ENCODE measurements at regions not wholly inside any gene's neighbourhood (a gene's known extent, or its start where the extent isn't known, plus 50 kb on each side); places are given as distances from the start of the nearest gene placed in this dataset.

- Mint-ChIP-seq H3K27me3 (no peaks in the 10 kb centered on the region), H3K4me3 (no peak overlapping the region), H3K9me3 (peaks cover 2% of the 10 kb centered on the region), H3K4me1 (ENCODE audit: low read depth) (no peaks in the 10 kb centered on the region), H3K36me3 (ENCODE audit: low read depth) (no peaks in the 10 kb centered on the region), H3K27ac (no peak overlapping the region)
- POLR2A ChIA-PET: no interaction called here
- DNase-seq: no peak
- no peak for TF ChIP-seq CTCF (IDR thresholded peaks at IDR 0.05)
- no peak for ATAC-seq
- intact Hi-C loops (cut with micrococcal nuclease): no loop called here
- CTCF ChIA-PET: no interaction called here
Observed at GRCh38 chr1:98164509-98164908, 243.7 kb upstream of the DPYD start.

- no peak for TF ChIP-seq CTCF (IDR thresholded peaks at IDR 0.05)
- ChIA-PET POLR2A (no interaction called here), CTCF (no interaction called here)
- Mint-ChIP-seq H3K27me3 (no peaks in the 10 kb centered on the region), H3K9me3 (peaks cover 7% of the 10 kb centered on the region), H3K4me1 (ENCODE audit: low read depth) (no peaks in the 10 kb centered on the region), H3K36me3 (ENCODE audit: low read depth) (no peaks in the 10 kb centered on the region), H3K27ac (no peak overlapping the region), H3K4me3 (no peak overlapping the region)
- no peak for DNase-seq
- intact Hi-C loops (cut with micrococcal nuclease): no loop called here
- no peak for ATAC-seq
Observed at GRCh38 chr1:98157524-98158313, 236.9 kb upstream of the DPYD start.

DNA sequence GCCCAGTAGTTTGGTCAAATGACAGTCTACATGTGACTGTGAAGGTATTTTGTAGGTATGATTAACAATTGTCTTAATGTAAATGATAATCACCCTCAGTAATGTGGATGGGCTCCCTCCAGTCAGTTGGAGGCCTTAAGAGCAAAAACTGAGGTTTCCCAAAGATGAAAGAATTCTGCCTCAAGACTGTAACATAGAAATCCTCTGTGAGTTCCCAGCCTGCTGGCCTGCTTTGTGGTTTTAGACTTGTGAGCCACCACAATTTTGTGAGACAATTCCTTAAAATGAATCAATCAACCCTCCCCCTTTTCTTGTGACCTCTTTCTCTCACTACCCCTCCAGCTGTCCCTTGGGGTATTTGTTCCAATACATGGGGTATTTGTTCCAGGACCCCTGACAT lies 226.4 kb upstream of the DPYD start:
- Mint-ChIP-seq H3K27me3 (no peaks in the 10 kb centered on the region), H3K36me3 (ENCODE audit: low read depth) (no peaks in the 10 kb centered on the region), H3K27ac (no peak overlapping the region), H3K4me3 (no peak overlapping the region), H3K4me1 (ENCODE audit: low read depth) (no peaks in the 10 kb centered on the region), H3K9me3 (peaks cover 11% of the 10 kb centered on the region)
- DNase-seq (no peak), ATAC-seq (no peak)
- ChIA-PET CTCF (no interaction called here), POLR2A (no interaction called here)
- intact Hi-C loops (cut with micrococcal nuclease): no loop called here
- TF ChIP-seq CTCF (IDR thresholded peaks at IDR 0.05): no peak

- H3K27me3 Mint-ChIP-seq: no peaks in the 10 kb centered on the region
- intact Hi-C loops (cut with micrococcal nuclease): no loop called here
- no peaks in the 10 kb centered on the region for H3K9me3 Mint-ChIP-seq
- H3K36me3 Mint-ChIP-seq (ENCODE audit: low read depth): no peaks in the 10 kb centered on the region
- DNase-seq: no peak
- ATAC-seq: no peak
- TF ChIP-seq CTCF (IDR thresholded peaks at IDR 0.05): no peak
- no peak overlapping the region for H3K27ac Mint-ChIP-seq
- POLR2A ChIA-PET: no interaction called here
- CTCF ChIA-PET: no interaction called here
- H3K4me1 Mint-ChIP-seq (ENCODE audit: low read depth): no peaks in the 10 kb centered on the region
- H3K4me3 Mint-ChIP-seq: no peak overlapping the region
Observed at GRCh38 chr1:98145655-98146054, 224.8 kb upstream of the DPYD start.

DNA sequence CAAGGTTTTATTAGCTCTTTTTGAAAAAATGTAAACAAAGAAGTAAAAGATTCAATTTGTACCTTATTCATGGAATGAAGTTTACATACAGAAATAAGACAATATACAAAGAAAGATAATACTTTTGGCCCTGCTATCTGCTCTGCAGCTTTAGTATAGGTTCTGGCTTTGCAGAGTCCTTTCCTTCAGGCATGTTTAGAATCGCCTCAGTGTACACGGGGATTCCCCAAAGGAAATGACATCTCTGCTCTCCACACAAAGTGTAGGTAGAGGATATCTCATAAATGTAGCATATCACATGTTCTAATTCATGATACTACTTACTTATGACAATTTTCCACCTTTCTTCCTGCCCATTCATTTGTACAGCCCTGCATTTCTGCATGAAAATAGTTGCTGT lies 222.6 kb upstream of the DPYD start:
- ATAC-seq (no peak), DNase-seq (no peak)
- Mint-ChIP-seq H3K9me3 (no peaks in the 10 kb centered on the region), H3K27ac (no peak overlapping the region), H3K4me3 (no peak overlapping the region), H3K4me1 (ENCODE audit: low read depth) (no peaks in the 10 kb centered on the region), H3K27me3 (no peaks in the 10 kb centered on the region), H3K36me3 (ENCODE audit: low read depth) (no peaks in the 10 kb centered on the region)
- ChIA-PET POLR2A (no interaction called here), CTCF (no interaction called here)
- TF ChIP-seq CTCF (IDR thresholded peaks at IDR 0.05): no peak
- intact Hi-C loops (cut with micrococcal nuclease): no loop called here

Measured in activated CD8-positive, alpha-beta T cell treated with anti-CD3 and anti-CD28 coated beads for 36 hours (primary cell).